DMS 273 (cell line): ENCODE measurements at regions not wholly inside any gene's neighbourhood (a gene's known extent, or its start where the extent isn't known, plus 50 kb on each side); places are given as distances from the start of the nearest gene placed in this dataset.
"Not testable (repeated sequence)": the region's sequence is repeated elsewhere in the genome, so short reads cannot be mapped to it uniquely, and the experiment has no call there.

Experiments used
- DNase-seq: peaks from one replicate; lab custom pipeline; 2025; ENCODE audit not compliant: unreplicated experiment; lab: John Stamatoyannopoulos, UW

DNA sequence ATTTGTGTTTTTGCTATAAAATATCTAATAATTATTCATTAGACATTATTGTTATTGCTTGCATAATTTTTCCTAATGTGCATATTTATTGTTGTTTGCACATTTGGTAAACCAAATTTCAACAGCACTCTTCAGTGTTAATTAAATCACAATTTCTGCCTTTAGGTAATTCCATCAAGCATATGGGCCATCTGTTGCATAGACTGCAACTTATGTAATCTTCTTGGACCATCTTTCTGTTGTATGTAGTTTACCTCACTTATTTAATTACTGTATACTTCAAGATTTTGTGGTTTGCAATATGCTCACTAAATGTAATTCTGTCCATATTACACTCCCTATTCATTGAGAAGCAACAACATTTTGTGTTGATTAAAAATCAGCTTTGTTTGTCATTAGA lies 1360.1 kb downstream of the REEP3 start:
- DNase-seq, result no peak

DNA sequence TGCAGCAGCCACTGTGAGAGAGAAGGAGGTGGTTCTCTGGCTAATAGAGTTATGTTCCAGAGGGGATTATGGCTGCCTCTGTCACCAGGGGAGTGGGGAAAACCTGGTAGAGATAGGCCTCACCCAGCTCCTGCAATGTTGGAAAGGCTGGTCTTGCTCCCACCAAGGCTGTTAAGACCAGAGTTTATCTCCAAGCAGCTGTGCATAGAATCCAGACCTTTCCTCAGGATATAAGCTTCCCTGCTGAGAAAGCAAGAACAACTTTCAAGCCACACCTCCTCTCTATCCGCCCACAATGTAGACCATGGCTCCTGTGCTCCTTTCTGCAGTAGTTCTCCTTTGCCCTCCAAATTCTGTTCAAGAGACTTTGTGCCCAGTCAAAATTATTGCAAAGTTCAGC lies 1375.4 kb downstream of the REEP3 start:
- DNase-seq, result no peak

DNA sequence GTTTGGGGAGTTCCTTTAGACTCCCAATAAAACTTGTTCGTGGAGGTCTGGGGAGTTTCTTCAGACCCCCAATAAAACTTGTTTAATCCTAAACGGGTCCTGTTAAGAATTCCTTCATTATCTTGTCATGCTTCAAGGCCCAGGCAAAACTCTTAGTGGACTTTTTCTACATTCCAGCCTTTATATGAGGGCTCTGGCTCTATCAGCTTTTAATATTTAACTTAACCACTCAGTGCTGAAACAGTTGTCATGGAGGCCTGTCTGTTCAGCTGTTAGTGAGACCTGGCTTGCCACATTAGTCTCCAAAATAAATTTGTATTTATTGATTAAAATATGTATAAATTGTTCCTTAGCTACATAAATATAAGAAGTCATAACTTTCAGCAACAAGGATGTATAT lies 1385.1 kb downstream of the REEP3 start:
- not testable (repeated sequence) for DNase-seq

DNA sequence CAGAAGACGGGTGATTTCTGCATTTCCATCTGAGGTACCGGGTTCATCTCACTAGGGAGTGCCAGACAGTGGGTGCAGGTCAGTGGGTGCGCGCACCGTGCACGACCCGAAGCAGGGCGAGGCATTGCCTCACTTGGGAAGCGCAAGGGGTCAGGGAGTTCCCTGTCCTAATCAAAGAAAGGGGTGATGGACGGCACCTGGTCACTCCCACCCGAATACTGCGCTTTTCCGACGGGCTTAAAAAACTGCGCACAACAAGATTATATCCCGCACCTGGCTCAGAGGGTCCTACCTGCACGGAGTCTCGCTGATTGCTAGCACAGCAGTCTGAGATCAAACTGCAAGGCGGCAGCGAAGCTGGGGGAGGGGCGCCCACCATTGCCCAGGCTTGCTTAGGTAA lies 1403.1 kb downstream of the REEP3 start:
- not testable (repeated sequence) for DNase-seq

DNA sequence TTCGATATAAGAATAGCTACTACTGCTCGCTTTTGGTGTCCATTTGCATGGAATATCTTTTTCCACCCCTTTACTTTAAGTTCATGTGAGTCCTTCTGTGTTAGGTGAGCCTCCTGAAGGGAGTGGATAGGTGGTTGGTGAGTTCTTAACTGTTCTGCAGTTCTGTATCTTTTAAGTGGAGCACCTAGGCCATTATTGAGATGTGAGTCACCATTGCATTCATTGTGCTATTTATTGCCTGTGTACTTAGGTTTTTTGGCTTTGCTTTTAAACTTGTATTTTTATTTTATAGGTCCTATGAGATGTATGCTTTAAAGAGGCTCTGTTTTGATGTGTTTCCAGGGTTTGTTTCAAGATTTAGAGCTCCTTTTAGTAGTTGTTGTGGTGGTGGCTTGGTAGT lies 1430.8 kb downstream of the REEP3 start:
- no peak for DNase-seq

DNA sequence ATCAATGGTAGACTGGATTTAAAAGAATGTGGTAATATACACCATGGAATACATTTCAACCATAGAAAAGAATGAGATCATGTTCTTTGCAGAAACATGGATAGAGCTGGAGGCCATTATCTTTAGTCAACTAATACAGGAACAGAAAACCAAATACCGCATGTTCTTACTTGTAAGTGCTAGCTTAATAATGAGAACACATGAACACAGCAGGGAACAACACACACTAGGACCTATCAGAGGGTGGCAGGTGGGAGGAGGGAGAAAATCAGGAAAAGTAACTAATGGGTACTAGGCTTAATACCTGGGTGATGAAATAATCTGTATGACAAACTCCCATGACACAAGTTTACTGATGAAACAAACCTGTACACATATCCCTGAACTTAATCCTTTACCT lies 1435.2 kb downstream of the REEP3 start:
- no peak for DNase-seq

DNA sequence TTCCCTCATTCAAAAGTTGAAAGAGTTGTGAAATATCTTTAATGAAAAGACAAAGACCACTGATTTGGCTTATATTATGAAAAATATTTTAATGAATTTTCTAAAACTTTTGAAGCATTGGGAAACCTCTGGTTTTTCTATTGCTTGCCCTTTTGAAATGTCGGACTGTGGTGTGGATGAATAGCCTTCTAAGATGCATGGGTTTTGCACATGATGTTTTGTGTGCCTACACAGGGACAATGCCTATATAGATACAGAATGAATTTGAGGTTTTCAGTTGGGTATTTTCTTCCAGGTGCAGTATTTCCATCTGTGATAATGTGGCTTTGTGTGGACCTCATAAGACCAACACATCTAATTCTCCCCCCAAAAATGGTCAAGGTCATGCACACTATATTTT lies 1437.9 kb downstream of the REEP3 start:
- no peak for DNase-seq

DNA sequence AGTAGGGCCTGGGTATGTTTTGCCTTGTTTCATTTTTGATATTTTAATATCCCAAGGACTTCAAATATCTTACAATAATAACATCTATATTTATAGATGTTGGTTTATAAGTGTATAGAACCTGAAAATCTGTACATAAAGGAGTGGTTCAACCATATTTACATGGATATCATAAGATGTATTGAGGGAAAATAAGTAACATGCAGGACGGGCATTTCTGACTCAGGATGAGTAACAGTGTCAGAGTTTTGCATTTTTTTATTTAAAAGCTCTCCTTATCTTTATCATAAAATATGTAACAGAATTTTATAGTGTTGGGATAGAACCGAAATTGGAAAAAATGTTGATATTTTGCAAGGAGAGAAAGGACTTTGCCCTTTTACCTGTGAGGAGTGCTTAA lies 1438.7 kb downstream of the REEP3 start:
- DNase-seq, result no peak

DNA sequence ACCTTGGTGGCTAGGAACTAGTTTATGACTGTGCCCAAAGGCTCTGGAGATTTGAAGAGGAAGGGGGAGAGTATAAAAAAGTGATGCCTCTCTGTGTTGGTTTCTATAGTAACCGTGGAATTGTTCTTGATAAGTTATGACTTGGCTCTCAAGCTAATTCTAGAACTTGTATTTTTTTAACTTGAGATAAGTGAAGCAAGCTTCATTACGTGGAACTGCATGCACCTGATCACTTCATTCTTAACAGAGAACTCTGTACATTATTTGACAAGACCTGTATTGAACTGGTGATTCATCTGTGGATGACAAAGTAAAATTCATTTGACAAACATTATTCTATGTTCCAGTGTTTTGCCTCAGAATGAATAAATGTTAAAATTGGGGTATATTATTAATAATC lies 1452.2 kb downstream of the REEP3 start:
- no peak for DNase-seq

DNA sequence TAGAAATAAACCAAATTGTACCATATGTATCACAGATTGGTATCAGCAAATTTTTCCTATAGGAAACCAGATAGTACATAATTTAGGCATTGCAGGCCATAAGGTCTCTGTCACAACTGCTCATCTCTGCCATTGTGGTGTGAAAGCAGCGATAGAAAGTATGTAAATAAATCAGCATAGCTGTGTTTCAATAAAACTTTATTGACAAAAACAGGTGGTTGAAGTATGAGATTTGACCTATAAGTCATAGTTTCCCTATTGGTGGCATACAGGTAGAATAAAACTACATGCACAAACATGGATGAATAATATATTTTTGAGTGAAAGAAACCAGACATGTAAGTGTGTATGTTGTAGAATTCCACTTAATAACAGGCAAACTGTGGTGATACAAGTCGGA lies 1454.9 kb downstream of the REEP3 start:
- no peak for DNase-seq

DNA sequence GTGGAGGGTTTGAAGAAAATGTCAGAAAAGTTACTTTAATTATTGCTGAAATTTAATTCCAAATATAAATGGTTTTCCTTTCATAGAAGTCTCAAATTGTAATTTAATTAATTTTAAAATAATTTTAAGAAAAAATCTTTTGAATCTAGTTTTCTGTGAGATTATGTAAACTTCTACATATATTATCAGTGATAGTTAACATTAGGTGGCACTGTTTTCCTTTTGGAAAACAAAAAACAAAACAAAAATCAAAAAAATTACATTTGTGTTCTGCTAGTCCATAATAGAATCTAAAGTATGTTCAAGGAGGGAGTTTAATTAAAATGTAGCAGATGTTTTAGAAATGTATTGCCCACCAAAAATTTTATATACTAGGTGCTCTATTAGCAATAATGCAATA lies 1456.7 kb downstream of the REEP3 start:
- DNase-seq, result no peak

DNA sequence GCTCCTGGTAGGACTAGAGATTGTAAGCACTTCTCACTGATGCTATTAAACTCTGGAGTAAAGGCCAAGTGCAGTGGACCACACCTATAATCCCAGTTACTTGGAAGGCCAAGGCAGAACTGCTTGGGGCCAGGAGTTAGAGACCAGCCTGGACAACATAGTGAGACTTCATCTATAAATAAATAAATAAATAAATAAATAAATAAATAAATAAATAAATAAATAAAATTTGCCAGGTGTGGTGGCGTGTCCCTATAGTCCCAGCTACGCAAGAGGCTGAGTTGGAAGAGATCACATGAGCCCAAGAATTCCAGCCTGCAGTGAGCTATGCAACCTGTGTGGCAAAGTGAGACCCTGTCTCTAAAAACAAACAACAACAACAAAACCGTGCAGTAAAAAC lies 1475.7 kb downstream of the REEP3 start:
- DNase-seq, result no peak

DNA sequence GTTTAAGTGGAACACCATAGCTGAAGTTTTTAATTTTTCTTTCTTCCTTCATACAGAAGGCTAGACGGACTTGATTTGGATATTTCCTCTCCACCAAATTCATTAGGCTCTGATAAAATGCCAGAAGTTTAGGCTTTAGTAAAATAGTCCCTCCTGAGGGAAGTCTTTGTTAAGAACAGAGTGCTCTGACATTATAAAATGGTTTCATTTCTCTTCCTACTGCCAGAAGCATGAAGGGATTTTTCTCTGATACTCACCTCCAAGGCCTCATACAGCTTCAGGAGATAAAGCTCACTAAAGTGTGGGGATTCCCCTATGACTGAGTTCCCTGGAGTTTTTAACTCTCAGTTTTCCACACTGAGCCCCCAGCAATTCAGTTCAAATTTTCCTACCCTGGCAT lies 1489.6 kb downstream of the REEP3 start:
- DNase-seq, result no peak

DNA sequence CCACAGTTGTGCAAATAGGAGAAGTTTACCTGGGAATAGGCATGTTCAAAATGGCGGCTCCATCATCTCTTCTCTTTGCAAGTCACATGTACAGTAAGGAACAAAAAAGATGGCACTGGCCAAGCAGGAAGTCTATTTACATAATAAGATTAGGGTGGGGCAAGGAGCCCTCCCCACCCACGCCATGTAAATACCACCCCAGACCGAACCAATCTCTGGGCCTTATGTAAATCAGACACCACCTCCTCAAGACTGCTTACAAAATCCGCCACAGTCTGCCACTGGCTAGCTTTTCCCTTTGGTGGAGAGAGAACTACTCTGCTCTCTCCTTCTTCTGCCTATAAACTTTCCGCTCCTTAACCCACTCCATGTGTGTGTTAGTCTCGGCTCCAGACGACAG lies 1496.3 kb downstream of the REEP3 start:
- no peak for DNase-seq

DNA sequence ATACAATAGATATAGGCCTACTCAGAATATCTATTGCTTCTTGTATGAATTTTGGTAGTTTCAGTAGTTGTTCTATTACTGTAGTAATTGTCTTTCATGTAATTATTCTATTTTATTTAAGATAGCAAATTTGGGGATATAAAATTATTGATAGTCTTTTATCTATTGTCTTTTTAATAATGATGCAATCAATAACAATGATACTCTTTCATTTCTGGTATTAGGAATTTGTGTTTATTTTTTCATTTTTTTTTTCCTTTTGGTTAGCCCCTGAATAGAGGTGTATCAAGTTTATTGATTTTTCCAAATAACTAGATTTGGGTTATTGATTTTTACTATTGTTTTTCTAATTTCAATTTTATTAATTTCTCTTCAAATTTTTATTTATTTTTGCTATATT lies 1503.7 kb downstream of the REEP3 start:
- no peak for DNase-seq

DNA sequence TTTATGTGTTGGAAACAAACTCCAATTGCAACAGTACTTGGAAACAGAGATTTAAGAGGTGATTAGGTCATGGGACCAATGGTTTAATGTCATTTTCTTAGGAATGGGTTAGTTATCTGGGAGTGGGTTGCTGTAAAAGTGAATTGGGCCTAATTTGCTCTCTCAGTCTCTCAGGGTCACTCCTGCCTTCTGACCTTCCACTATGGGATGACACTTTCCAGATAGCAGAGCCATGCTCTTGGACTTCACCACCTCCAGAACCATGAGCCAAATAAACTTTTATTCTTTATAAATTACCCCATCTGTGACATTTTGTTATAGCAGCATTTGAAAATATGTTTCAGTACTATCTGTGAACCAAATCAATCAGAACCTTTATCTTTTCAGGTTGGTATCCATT lies 1509.1 kb downstream of the REEP3 start:
- no peak for DNase-seq

DNA sequence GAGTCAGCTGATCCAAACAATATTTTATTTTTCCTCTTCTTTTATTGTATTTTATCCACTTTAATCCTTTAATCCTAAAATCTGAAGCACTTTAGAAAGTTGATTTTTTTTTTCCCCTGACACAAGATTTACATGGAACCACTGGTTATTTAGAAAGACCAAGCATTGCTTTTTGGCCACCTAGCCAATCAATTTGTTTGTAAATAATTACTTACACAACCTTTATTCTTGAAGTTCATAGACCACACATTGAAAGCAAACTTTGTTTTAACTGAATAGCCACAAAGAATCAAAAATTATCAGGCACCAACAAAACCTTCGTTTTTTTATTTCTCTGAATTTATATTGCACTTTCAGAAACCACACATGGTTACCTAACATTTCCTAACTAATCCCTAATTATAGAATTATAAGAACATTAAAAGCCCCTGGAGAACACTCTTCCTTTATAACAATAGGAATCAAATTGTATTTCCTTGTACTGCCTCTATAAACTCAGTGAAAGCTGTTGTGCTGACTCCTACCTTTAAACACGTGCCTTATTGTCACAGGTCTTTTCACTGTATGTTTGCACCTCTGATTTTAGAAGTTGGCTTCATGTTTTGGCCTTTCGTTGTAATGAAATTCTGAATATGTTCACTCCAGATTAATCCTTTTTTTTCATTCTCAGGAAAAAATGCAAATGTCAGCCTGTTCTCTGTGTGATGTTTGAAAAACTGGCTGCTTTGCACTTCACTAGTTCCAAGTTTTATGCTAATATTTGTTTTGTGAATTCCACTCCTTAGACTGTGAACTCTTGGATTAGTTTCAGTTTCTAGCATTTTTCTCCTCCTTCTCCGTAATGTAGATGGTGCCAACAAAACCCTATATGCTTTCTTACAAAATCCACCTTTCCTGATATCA lies 1511.9 kb downstream of the REEP3 start:
- no peak for DNase-seq

DNA sequence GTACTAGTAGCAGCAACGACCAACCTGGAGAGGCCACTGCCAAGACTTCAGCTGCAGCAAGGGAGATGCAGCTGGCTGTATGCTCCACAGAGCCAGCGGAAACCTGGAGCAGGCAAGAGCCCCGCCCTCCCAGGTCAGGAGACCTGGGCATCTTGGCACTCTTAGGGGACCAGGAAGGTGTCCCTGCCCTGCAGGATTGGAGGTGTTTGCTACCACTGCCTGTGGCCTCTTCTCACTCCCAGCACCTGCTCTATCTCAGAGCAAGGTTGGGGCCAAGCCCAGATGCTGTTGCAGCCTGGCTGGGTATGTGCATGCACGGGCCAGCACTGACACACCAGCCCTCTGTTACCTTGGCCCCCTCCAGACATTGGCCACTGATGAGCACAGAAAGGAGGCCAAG lies 1512.8 kb downstream of the REEP3 start:
- no peak for DNase-seq

DNA sequence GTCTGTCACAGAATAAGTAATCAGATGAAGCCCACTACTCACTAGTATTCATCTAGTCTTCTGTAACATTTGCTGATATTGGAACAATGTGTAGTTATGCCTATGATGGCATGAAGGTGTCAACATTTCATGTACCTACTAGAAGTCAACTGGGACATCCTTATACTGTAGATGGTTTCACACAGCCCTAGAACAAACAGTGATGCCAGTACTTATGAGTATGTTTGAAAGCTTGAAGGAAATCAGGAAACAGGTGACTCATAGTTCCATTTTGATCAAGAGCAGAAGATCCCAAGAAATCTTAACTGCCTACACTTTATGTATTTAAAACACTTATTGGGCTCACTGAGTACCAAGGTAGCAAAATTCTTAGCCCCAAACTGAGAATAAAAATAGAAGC lies 1519.6 kb downstream of the REEP3 start:
- no peak for DNase-seq

DNA sequence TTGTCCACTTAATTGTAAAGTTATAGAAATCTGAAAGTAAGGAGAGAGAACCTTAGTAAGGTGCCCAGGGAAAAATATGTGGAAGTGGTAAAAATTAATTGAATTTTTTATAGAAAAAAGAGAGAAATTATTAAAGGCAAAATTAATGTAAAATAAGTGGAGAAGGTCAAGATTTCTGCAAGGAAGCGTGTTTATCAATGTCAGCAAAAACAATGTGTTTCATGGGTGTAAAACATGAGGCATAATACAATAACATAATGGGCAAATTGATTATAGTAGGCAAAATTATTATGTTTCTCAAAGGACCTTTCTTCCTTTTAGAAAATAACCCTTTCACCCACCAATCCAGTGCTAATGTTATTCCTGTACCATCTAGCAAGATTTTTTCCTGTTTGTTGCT lies 1520.1 kb downstream of the REEP3 start:
- DNase-seq, result no peak

DNA sequence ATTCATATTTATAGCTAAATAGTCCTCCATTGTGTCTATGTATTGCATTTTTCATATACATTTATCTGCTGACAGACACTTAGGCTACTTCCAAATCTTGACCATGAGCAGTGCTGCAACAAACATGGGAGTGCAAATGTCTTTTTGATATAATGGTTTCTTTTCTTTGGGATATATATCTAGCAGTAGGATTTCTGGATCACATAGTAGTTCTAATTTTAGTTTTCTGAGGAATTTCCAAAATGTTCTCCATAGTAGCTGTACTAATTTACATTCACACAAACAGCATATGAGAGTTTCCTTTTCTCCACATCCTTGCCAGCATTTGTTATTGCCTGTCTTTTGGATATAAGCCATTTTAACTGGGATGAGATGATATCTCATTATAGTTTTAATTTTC lies 1521.3 kb downstream of the REEP3 start:
- DNase-seq, result no peak

DNA sequence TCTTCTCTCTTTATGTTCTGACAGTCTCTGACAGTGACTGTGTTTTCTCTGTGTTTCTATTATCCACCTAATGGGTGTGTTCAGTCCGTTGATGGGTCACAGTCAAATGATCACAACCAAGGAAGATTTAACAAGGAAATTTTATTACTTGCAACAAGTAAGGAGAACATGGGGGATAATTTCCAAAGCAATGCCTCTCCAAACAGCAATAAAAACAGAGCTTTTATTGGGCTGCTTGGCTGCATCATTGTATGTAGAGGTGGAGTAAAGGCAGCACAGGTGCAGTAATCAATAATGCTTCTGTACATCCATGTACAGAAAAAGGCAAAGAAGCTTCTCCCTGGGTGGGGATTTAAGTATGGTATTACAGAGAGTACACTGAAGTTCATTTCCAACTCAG lies 1525.6 kb downstream of the REEP3 start:
- no peak for DNase-seq

DNA sequence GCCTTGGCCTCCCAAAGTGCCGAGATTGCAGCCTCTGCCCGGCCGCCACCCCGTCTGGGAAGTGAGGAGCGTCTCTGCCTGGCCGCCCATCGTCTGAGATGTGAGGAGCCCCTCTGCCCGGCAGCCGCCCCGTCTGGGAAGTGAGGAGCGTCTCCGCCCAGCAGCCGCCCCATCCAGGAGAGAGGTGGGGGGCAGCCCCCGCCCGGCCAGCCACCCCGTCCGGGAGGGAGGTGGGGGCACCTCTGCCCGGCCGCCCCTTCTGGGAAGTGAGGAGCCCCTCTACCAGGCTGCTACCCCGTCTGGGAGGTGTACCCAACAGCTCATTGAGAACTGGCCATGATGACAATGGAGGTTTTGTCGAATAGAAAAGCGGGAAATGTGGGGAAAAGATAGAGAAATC lies 1530.9 kb downstream of the REEP3 start:
- DNase-seq, result not testable (repeated sequence)
